ENCODE measurements at regions not wholly inside any gene's neighbourhood (a gene's known extent, or its start where the extent isn't known, plus 50 kb on each side); places are given as distances from the start of the nearest gene placed in this dataset.

GRCh38 chr4:24703298-24703697 is 92.1 kb upstream of the SOD3 start:
- no peak for DNase-seq
- Histone ChIP-seq H3K4me3 (no peak overlapping the region), H3K9me3 (no peaks in the 10 kb centered on the region), H3K27me3 (no peaks in the 10 kb centered on the region), H3K27ac (no peak overlapping the region), H3K4me1 (no peaks in the 10 kb centered on the region), H3K36me3 (no peaks in the 10 kb centered on the region)
- TF ChIP-seq POLR2A (IDR thresholded peaks at IDR 0.05) (no peak), CTCF (IDR thresholded peaks at IDR 0.05) (no peak), POLR2AphosphoS5 (IDR thresholded peaks at IDR 0.05) (no peak), EP300 (IDR thresholded peaks at IDR 0.05; ENCODE audit: low read depth) (no peak)
- in situ Hi-C loops (cut with MboI; ENCODE audit: low pct_ligation_motif_present in 1 of 4, low pct_unique_long_range_greater_than_20kb in 1 of 4, low sequenced_read_pairs in 3 of 4), result no loop called here
- intact Hi-C loops (cut with DNase I; ENCODE audit: low total_unique reads), result no loop called here
- WGBS, 2 donors (ENCODE audit: low coverage in 1 of 2), result 83 to 97% methylated on average over 2 of the region's 2 CpGs

- Histone ChIP-seq H3K27me3 (no peaks in the 10 kb centered on the region), H3K27ac (no peak overlapping the region), H3K4me3 (no peak overlapping the region), H3K9me3 (no peaks in the 10 kb centered on the region), H3K36me3 (no peaks in the 10 kb centered on the region), H3K4me1 (no peaks in the 10 kb centered on the region)
- intact Hi-C loops (cut with DNase I; ENCODE audit: low total_unique reads), result no loop called here
- in situ Hi-C loops (cut with MboI; ENCODE audit: low pct_ligation_motif_present in 1 of 4, low pct_unique_long_range_greater_than_20kb in 1 of 4, low sequenced_read_pairs in 3 of 4), result no loop called here
- 80% methylated on average over 1 to 6 of the region's 6 CpGs for WGBS, 2 donors (ENCODE audit: low coverage in 1 of 2)
- TF ChIP-seq CTCF (IDR thresholded peaks at IDR 0.05) (no peak), EP300 (IDR thresholded peaks at IDR 0.05; ENCODE audit: low read depth) (no peak), POLR2A (IDR thresholded peaks at IDR 0.05) (no peak), POLR2AphosphoS5 (IDR thresholded peaks at IDR 0.05) (no peak)
- no peak for DNase-seq
These were observed 91.2 kb upstream of the SOD3 start for GRCh38 chr4:24704149-24704548.

GRCh38 chr4:24705016-24705753 is 90.2 kb upstream of the SOD3 start:
- no peaks in the 10 kb centered on the region for H3K36me3 ChIP-seq
- no peak for DNase-seq
- H3K4me3 ChIP-seq, result no peak overlapping the region
- no peak overlapping the region for H3K27ac ChIP-seq
- in situ Hi-C loops (cut with MboI; ENCODE audit: low pct_ligation_motif_present in 1 of 4, low pct_unique_long_range_greater_than_20kb in 1 of 4, low sequenced_read_pairs in 3 of 4), result no loop called here
- no peaks in the 10 kb centered on the region for H3K9me3 ChIP-seq
- no peak for TF ChIP-seq EP300 (IDR thresholded peaks at IDR 0.05; ENCODE audit: low read depth)
- no peak for TF ChIP-seq CTCF (IDR thresholded peaks at IDR 0.05)
- TF ChIP-seq POLR2AphosphoS5 (IDR thresholded peaks at IDR 0.05), result no peak
- no peak for TF ChIP-seq POLR2A (IDR thresholded peaks at IDR 0.05)
- no peaks in the 10 kb centered on the region for H3K27me3 ChIP-seq
- H3K4me1 ChIP-seq, result no peaks in the 10 kb centered on the region
- intact Hi-C loops (cut with DNase I; ENCODE audit: low total_unique reads), result no loop called here
- WGBS, 2 donors (ENCODE audit: low coverage in 1 of 2), result 88 to 98% methylated on average over 7 to 10 of the region's 10 CpGs

- Histone ChIP-seq H3K4me3 (no peak overlapping the region), H3K9me3 (peaks cover 5 to 15% of the 10 kb centered on the region in 2 donors), H3K27ac (no peak overlapping the region), H3K27me3 (no peaks in the 10 kb centered on the region), H3K36me3 (no peaks in the 10 kb centered on the region), H3K4me1 (no peaks in the 10 kb centered on the region)
- in situ Hi-C loops (cut with MboI; ENCODE audit: low pct_ligation_motif_present in 1 of 4, low pct_unique_long_range_greater_than_20kb in 1 of 4, low sequenced_read_pairs in 3 of 4) (no loop called here), intact Hi-C loops (cut with DNase I; ENCODE audit: low total_unique reads) (no loop called here)
- TF ChIP-seq POLR2AphosphoS5 (IDR thresholded peaks at IDR 0.05), result no peak
- TF ChIP-seq POLR2A (IDR thresholded peaks at IDR 0.05), result no peak
- no peak for TF ChIP-seq CTCF (IDR thresholded peaks at IDR 0.05)
- no peak for TF ChIP-seq EP300 (IDR thresholded peaks at IDR 0.05; ENCODE audit: low read depth)
- WGBS, 2 donors (ENCODE audit: low coverage in 1 of 2), result 47 to 50% methylated on average over 2 of the region's 2 CpGs
- no peak for DNase-seq
These were observed 81.8 kb upstream of the SOD3 start for GRCh38 chr4:24713604-24714003.

Data from transverse colon (tissue), 4 donors.